ENCODE measurements at regions not wholly inside any gene's neighbourhood (a gene's known extent, or its start where the extent isn't known, plus 50 kb on each side); places are given as distances from the start of the nearest gene placed in this dataset.

- DNase-seq (ENCODE audit: low read depth): no peak
- TF ChIP-seq CTCF (IDR thresholded peaks at IDR 0.05; ENCODE audit: low read depth, low read length, missing control alignments): no peak
- H3K4me3 ChIP-seq (ENCODE audit: low read depth, low read length): no peak overlapping the region
Observed at GRCh38 chr10:64635906-64636305, 1114.7 kb downstream of the REEP3 start.

GRCh38 chr10:64636461-64636860 lies 1115.3 kb downstream of the REEP3 start:
- no peak overlapping the region for H3K4me3 ChIP-seq (ENCODE audit: low read depth, low read length)
- no peak for TF ChIP-seq CTCF (IDR thresholded peaks at IDR 0.05; ENCODE audit: low read depth, low read length, missing control alignments)

GRCh38 chr10:64637939-64638338 lies 1116.7 kb downstream of the REEP3 start:
- no peak overlapping the region for H3K4me3 ChIP-seq (ENCODE audit: low read depth, low read length)
- TF ChIP-seq CTCF (IDR thresholded peaks at IDR 0.05; ENCODE audit: low read depth, low read length, missing control alignments): no peak
- no peak for DNase-seq (ENCODE audit: low read depth)

More at GRCh38 chr10:64636461-64636860, 1115.3 kb downstream of the REEP3 start:
- no peak for DNase-seq (ENCODE audit: low read depth)

- TF ChIP-seq CTCF (IDR thresholded peaks at IDR 0.05; ENCODE audit: low read depth, low read length, missing control alignments): peak; percentile 18
- no peak for DNase-seq (ENCODE audit: low read depth)
- H3K4me3 ChIP-seq (ENCODE audit: low read depth, low read length): no peak overlapping the region
Observed at GRCh38 chr10:64648915-64649314, 1127.7 kb downstream of the REEP3 start.

- no peak for DNase-seq (ENCODE audit: low read depth)
- no peak overlapping the region for H3K4me3 ChIP-seq (ENCODE audit: low read depth, low read length)
- TF ChIP-seq CTCF (IDR thresholded peaks at IDR 0.05; ENCODE audit: low read depth, low read length, missing control alignments): no peak
Observed at GRCh38 chr10:64658528-64658927, 1137.3 kb downstream of the REEP3 start.

GRCh38 chr10:64659311-64659710 lies 1138.1 kb downstream of the REEP3 start:
- no peak for DNase-seq (ENCODE audit: low read depth)
- TF ChIP-seq CTCF (IDR thresholded peaks at IDR 0.05; ENCODE audit: low read depth, low read length, missing control alignments): no peak
- H3K4me3 ChIP-seq (ENCODE audit: low read depth, low read length): no peak overlapping the region

- H3K4me3 ChIP-seq (ENCODE audit: low read depth, low read length): no peak overlapping the region
- no peak for DNase-seq (ENCODE audit: low read depth)
- TF ChIP-seq CTCF (IDR thresholded peaks at IDR 0.05; ENCODE audit: low read depth, low read length, missing control alignments): no peak
Observed at GRCh38 chr10:64682043-64682442, 1160.8 kb downstream of the REEP3 start.

Measured in GM12864 (cell line).